ENCODE measurements at regions not wholly inside any gene's neighbourhood (a gene's known extent, or its start where the extent isn't known, plus 50 kb on each side); places are given as distances from the start of the nearest gene placed in this dataset.

DNA sequence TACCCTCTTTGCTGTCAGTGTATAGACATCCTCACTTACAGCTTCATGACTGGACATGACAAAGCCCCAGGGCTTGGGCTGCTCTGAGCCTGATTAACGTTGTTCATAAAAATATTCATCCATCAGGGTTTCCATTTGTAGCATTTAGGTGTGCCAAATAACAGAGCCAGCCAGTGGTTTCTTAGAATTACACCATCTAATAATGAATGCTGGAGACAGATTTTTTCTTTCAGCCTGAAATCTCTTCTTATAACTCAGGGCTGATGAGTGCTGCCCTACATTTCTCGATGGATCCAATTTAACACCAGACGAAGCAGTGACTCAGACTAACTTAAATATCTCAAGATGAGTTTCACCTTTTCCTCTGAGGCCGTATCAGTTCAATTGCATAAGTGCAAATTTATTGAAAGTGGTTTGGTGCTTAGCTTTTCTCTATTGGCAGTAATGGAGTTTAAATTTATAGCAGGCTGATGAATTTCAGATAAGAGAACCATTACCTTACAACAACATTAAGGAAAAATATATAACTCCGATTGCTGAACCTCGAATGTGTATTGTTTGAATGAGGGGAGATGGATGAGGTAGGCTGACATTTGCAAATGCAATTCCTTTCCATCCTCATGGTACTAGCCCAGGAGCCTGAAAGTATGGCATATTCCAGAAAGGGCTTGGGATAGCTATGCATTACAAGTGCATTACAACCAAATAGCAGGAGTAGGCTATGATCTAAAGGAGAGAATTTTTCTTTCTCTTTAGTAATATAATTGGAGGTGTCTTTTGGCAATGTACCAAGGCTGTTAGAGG, 900.6 kb downstream of the KCNMA1 start:
- Mint-ChIP-seq H3K36me3 (ENCODE audit: insufficient read depth, unreplicated experiment) (no peaks in the 10 kb centered on the region), H3K27me3 (ENCODE audit: insufficient read depth, unreplicated experiment) (peaks cover 4% of the 10 kb centered on the region), H3K4me3 (ENCODE audit: unreplicated experiment) (no peak overlapping the region), H3K9me3 (ENCODE audit: unreplicated experiment) (peaks cover 4% of the 10 kb centered on the region), H3K27ac (ENCODE audit: unreplicated experiment) (no peak overlapping the region), H3K4me1 (ENCODE audit: low read depth, unreplicated experiment) (no peaks in the 10 kb centered on the region)
- no peaks in the 10 kb centered on the region for H3K9me3 ChIP-seq
- no peaks in the 10 kb centered on the region for H3K36me3 ChIP-seq (ENCODE audit: control insufficient read depth, insufficient read depth, low read length)
- no peak overlapping the region for H3K4me3 ChIP-seq (ENCODE audit: low read depth, low read length)
- H3K4me1 ChIP-seq: no peaks in the 10 kb centered on the region
- ChIA-PET CTCF (no interaction called here), POLR2A (no interaction called here)
- H3K27me3 ChIP-seq (replicated peaks; ENCODE audit: control insufficient read depth, insufficient read depth, low read length): no peaks in the 10 kb centered on the region; the same call in 1 of the 2 replicates
- intact Hi-C loops (cut with micrococcal nuclease; ENCODE audit: unreplicated experiment): no loop called here
- TF ChIP-seq, protein P1, sequence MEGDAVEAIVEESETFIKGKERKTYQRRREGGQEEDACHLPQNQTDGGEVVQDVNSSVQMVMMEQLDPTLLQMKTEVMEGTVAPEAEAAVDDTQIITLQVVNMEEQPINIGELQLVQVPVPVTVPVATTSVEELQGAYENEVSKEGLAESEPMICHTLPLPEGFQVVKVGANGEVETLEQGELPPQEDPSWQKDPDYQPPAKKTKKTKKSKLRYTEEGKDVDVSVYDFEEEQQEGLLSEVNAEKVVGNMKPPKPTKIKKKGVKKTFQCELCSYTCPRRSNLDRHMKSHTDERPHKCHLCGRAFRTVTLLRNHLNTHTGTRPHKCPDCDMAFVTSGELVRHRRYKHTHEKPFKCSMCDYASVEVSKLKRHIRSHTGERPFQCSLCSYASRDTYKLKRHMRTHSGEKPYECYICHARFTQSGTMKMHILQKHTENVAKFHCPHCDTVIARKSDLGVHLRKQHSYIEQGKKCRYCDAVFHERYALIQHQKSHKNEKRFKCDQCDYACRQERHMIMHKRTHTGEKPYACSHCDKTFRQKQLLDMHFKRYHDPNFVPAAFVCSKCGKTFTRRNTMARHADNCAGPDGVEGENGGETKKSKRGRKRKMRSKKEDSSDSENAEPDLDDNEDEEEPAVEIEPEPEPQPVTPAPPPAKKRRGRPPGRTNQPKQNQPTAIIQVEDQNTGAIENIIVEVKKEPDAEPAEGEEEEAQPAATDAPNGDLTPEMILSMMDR (IDR thresholded peaks at IDR 0.05; ENCODE audit: insufficient read depth in 1 of 2, low read depth in 1 of 2, low read length in 1 of 2, severe bottlenecking in 1 of 2, unreplicated experiment in 1 of 2): no peak
- no TSS peak for BruUV-seq (replicated peaks)
- no peak for DNase-seq

DNA sequence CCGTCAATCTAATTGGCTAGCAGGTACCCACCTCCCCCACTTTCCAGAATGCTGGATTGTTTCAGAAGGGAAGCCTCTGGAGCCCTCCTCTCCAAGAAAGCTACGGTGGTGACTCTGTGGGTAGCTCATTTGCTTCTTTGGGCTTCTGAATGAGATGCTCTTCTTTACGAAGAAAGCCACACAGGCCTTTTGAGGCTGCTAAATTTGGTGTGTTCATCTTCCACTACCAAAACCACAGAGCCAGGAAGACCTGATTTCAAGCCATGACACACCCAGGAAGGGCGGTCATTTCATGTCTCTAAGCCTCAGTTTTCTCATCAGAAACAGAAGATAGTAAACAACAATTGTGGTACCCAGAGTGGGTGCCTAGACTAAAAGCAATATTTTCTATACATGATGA, 901.2 kb downstream of the KCNMA1 start:
- no peak for DNase-seq
- Mint-ChIP-seq H3K4me1 (ENCODE audit: low read depth, unreplicated experiment) (no peaks in the 10 kb centered on the region), H3K27ac (ENCODE audit: unreplicated experiment) (no peak overlapping the region), H3K27me3 (ENCODE audit: insufficient read depth, unreplicated experiment) (peaks cover 4% of the 10 kb centered on the region), H3K36me3 (ENCODE audit: insufficient read depth, unreplicated experiment) (no peaks in the 10 kb centered on the region), H3K4me3 (ENCODE audit: unreplicated experiment) (no peak overlapping the region), H3K9me3 (ENCODE audit: unreplicated experiment) (peaks cover 10% of the 10 kb centered on the region)
- H3K4me1 ChIP-seq: no peaks in the 10 kb centered on the region
- CTCF ChIA-PET: no interaction called here
- no peaks in the 10 kb centered on the region; the same call in 1 of the 2 replicates for H3K27me3 ChIP-seq (replicated peaks; ENCODE audit: control insufficient read depth, insufficient read depth, low read length)
- no TSS peak for BruUV-seq (replicated peaks)
- H3K36me3 ChIP-seq (ENCODE audit: control insufficient read depth, insufficient read depth, low read length): no peaks in the 10 kb centered on the region
- POLR2A ChIA-PET: no interaction called here
- H3K9me3 ChIP-seq: no peaks in the 10 kb centered on the region
- no peak overlapping the region for H3K4me3 ChIP-seq (ENCODE audit: low read depth, low read length)
- TF ChIP-seq, protein P1 (IDR thresholded peaks at IDR 0.05; ENCODE audit: insufficient read depth in 1 of 2, low read depth in 1 of 2, low read length in 1 of 2, severe bottlenecking in 1 of 2, unreplicated experiment in 1 of 2): no peak
- intact Hi-C loops (cut with micrococcal nuclease; ENCODE audit: unreplicated experiment): no loop called here

DNA sequence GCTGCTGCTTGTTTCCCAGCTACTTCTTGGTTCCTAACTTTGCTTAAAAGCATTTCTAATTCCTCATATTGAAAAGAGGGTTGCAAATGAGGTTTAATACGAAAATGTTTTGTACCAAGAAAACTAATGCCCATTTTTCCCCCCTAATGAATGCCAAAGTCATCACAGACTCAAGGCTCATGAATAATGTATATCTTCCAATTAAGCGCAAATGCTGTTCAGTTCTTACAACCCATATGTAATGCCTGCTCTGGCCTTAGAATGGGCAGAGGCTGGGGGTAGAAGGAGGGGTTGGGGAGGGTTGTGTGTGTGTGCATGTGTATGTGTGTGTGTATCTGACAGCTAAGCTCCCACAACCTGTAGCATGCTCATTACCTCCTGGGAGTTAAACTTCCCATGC, 901.7 kb downstream of the KCNMA1 start:
- no peaks in the 10 kb centered on the region for H3K4me1 ChIP-seq
- no peak overlapping the region for H3K4me3 Mint-ChIP-seq (ENCODE audit: unreplicated experiment)
- POLR2A ChIA-PET: no interaction called here
- no peaks in the 10 kb centered on the region for H3K36me3 Mint-ChIP-seq (ENCODE audit: insufficient read depth, unreplicated experiment)
- peaks cover 16% of the 10 kb centered on the region for H3K9me3 Mint-ChIP-seq (ENCODE audit: unreplicated experiment)
- peaks cover 4% of the 10 kb centered on the region for H3K27me3 Mint-ChIP-seq (ENCODE audit: insufficient read depth, unreplicated experiment)
- H3K4me3 ChIP-seq (ENCODE audit: low read depth, low read length): no peak overlapping the region
- DNase-seq: no peak
- TF ChIP-seq, protein P1 (IDR thresholded peaks at IDR 0.05; ENCODE audit: insufficient read depth in 1 of 2, low read depth in 1 of 2, low read length in 1 of 2, severe bottlenecking in 1 of 2, unreplicated experiment in 1 of 2): no peak
- no peaks in the 10 kb centered on the region for H3K36me3 ChIP-seq (ENCODE audit: control insufficient read depth, insufficient read depth, low read length)
- BruUV-seq (replicated peaks): no TSS peak
- intact Hi-C loops (cut with micrococcal nuclease; ENCODE audit: unreplicated experiment): no loop called here
- H3K27me3 ChIP-seq (replicated peaks; ENCODE audit: control insufficient read depth, insufficient read depth, low read length): no peaks in the 10 kb centered on the region; the same call in 1 of the 2 replicates
- H3K27ac Mint-ChIP-seq (ENCODE audit: unreplicated experiment): no peak overlapping the region
- no peaks in the 10 kb centered on the region for H3K9me3 ChIP-seq
- H3K4me1 Mint-ChIP-seq (ENCODE audit: low read depth, unreplicated experiment): no peaks in the 10 kb centered on the region
- CTCF ChIA-PET: no interaction called here

Data from Caco-2 (cell line).